ENCODE measurements at regions not wholly inside any gene's neighbourhood (a gene's known extent, or its start where the extent isn't known, plus 50 kb on each side); places are given as distances from the start of the nearest gene placed in this dataset.

GRCh38 chr2:19256121-19256601 is 102.3 kb downstream of the OSR1 start:
- TF ChIP-seq USF1 (IDR thresholded peaks at IDR 0.05), result no peak
- 0 out of 2 replicates have a peak, but pooled peaks have one; percentile 17 for TF ChIP-seq TCF12 (IDR thresholded peaks at IDR 0.05; ENCODE audit: low read depth)
- TF ChIP-seq REST (IDR thresholded peaks at IDR 0.05; ENCODE audit: low read depth), result no peak
- no peak for TF ChIP-seq RAD21 (IDR thresholded peaks at IDR 0.05; ENCODE audit: low read depth)
- TF ChIP-seq ZBTB7A (IDR thresholded peaks at IDR 0.05; ENCODE audit: low read depth), result no peak
- TF ChIP-seq TAF1 (IDR thresholded peaks at IDR 0.05; ENCODE audit: low read depth), result no peak
- TF ChIP-seq YY1 (IDR thresholded peaks at IDR 0.05; ENCODE audit: low read depth), result no peak
- TF ChIP-seq NFIC (IDR thresholded peaks at IDR 0.05), result peak; percentile 68
- TF ChIP-seq CREB1 (IDR thresholded peaks at IDR 0.05; ENCODE audit: low read depth), result no peak
- no peak for TF ChIP-seq EP300 (IDR thresholded peaks at IDR 0.05; ENCODE audit: borderline replicate concordance)
- no peak for TF ChIP-seq FOXM1 (IDR thresholded peaks at IDR 0.05; ENCODE audit: borderline replicate concordance, low read depth)
- TF ChIP-seq MAX (IDR thresholded peaks at IDR 0.05), result no peak

GRCh38 chr2:19255481-19255880 is 102.9 kb downstream of the OSR1 start:
- TF ChIP-seq TAF1 (IDR thresholded peaks at IDR 0.05; ENCODE audit: low read depth) (no peak), TCF12 (IDR thresholded peaks at IDR 0.05; ENCODE audit: low read depth) (no peak), TEAD4 (IDR thresholded peaks at IDR 0.05) (no peak), ZBTB7A (IDR thresholded peaks at IDR 0.05; ENCODE audit: low read depth) (no peak), EP300 (IDR thresholded peaks at IDR 0.05; ENCODE audit: borderline replicate concordance) (no peak), MAX (IDR thresholded peaks at IDR 0.05) (no peak), USF1 (IDR thresholded peaks at IDR 0.05) (no peak), RAD21 (IDR thresholded peaks at IDR 0.05; ENCODE audit: low read depth) (no peak), CEBPB (IDR thresholded peaks at IDR 0.05) (no peak), NFIC (IDR thresholded peaks at IDR 0.05) (no peak)

- TF ChIP-seq YY1 (IDR thresholded peaks at IDR 0.05; ENCODE audit: low read depth), result no peak
- no peak for TF ChIP-seq TCF12 (IDR thresholded peaks at IDR 0.05; ENCODE audit: low read depth)
- TF ChIP-seq TEAD4 (IDR thresholded peaks at IDR 0.05), result no peak
- no peak for TF ChIP-seq FOXM1 (IDR thresholded peaks at IDR 0.05; ENCODE audit: borderline replicate concordance, low read depth)
- TF ChIP-seq ZBTB7A (IDR thresholded peaks at IDR 0.05; ENCODE audit: low read depth), result no peak
- TF ChIP-seq RAD21 (IDR thresholded peaks at IDR 0.05; ENCODE audit: low read depth), result no peak
- no peak for TF ChIP-seq EP300 (IDR thresholded peaks at IDR 0.05; ENCODE audit: borderline replicate concordance)
- no peak for TF ChIP-seq EGR1 (IDR thresholded peaks at IDR 0.05)
- TF ChIP-seq NFIC (IDR thresholded peaks at IDR 0.05), result no peak
- TF ChIP-seq CEBPB (IDR thresholded peaks at IDR 0.05), result no peak
- no peak for TF ChIP-seq TAF1 (IDR thresholded peaks at IDR 0.05; ENCODE audit: low read depth)
- no peak for TF ChIP-seq CREB1 (IDR thresholded peaks at IDR 0.05; ENCODE audit: low read depth)
- TF ChIP-seq MAX (IDR thresholded peaks at IDR 0.05), result no peak
Observed at GRCh38 chr2:19251554-19251953, 106.9 kb downstream of the OSR1 start.

- TF ChIP-seq EGR1 (IDR thresholded peaks at IDR 0.05), result no peak
- no peak for TF ChIP-seq EP300 (IDR thresholded peaks at IDR 0.05; ENCODE audit: borderline replicate concordance)
- no peak for TF ChIP-seq TEAD4 (IDR thresholded peaks at IDR 0.05)
- no peak for TF ChIP-seq NFIC (IDR thresholded peaks at IDR 0.05)
- TF ChIP-seq REST (IDR thresholded peaks at IDR 0.05; ENCODE audit: low read depth), result no peak
- TF ChIP-seq ZBTB7A (IDR thresholded peaks at IDR 0.05; ENCODE audit: low read depth), result no peak
- TF ChIP-seq RAD21 (IDR thresholded peaks at IDR 0.05; ENCODE audit: low read depth), result no peak
- TF ChIP-seq USF1 (IDR thresholded peaks at IDR 0.05), result no peak
- no peak for TF ChIP-seq MAX (IDR thresholded peaks at IDR 0.05)
- TF ChIP-seq CEBPB (IDR thresholded peaks at IDR 0.05), result no peak
- no peak for TF ChIP-seq FOXM1 (IDR thresholded peaks at IDR 0.05; ENCODE audit: borderline replicate concordance, low read depth)
- no peak for TF ChIP-seq YY1 (IDR thresholded peaks at IDR 0.05; ENCODE audit: low read depth)
- no peak for TF ChIP-seq TCF12 (IDR thresholded peaks at IDR 0.05; ENCODE audit: low read depth)
- TF ChIP-seq TAF1 (IDR thresholded peaks at IDR 0.05; ENCODE audit: low read depth), result no peak
- no peak for TF ChIP-seq CREB1 (IDR thresholded peaks at IDR 0.05; ENCODE audit: low read depth)
Observed at GRCh38 chr2:19250906-19251305, 107.5 kb downstream of the OSR1 start.

GRCh38 chr2:19247186-19247585 is 111.2 kb downstream of the OSR1 start:
- TF ChIP-seq ZBTB7A (IDR thresholded peaks at IDR 0.05; ENCODE audit: low read depth) (no peak), TEAD4 (IDR thresholded peaks at IDR 0.05) (no peak), REST (IDR thresholded peaks at IDR 0.05; ENCODE audit: low read depth) (no peak), CREB1 (IDR thresholded peaks at IDR 0.05; ENCODE audit: low read depth) (no peak), TAF1 (IDR thresholded peaks at IDR 0.05; ENCODE audit: low read depth) (no peak), CEBPB (IDR thresholded peaks at IDR 0.05) (no peak), TCF12 (IDR thresholded peaks at IDR 0.05; ENCODE audit: low read depth) (no peak), MAX (IDR thresholded peaks at IDR 0.05) (no peak)
